ENCODE measurements at regions not wholly inside any gene's neighbourhood (a gene's known extent, or its start where the extent isn't known, plus 50 kb on each side); places are given as distances from the start of the nearest gene placed in this dataset.

DNA sequence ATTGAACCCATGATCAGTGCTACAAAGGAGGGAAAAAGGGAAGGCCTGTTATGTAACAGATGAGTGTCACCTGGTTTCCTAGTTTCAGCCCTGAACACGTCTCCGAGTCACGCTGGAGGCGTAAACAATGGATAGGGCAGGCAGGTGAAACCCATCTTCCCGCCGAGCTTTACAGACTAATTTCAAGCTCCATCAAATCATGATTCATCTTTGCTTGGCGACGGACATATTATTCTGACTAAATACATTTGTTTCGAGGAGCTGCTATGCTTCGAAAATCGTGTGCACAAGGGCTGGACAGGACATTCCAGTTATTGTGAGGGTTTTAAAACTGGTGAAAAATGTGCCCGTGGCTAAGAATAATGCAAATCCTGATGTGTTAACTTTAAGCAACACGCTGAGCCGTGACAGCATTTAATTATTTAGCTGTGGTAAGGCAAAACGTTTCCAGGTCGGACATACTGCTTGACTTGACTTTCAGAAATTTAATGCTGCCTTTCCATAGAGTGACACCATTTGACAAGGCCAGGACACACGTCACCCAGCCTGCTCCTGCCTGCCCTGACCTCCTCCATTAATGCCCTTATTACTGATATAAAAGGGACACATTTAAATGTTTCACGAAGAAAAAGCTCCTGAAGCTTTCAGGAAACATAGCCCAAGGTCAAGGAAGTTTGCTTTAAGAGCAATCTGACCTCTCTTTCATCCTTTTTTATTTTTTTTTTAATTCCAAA, 1203.5 kb upstream of the TMEM132C start (continued):
- TF ChIP-seq CTCF (conservative IDR thresholded peaks at IDR 0.05; ENCODE audit: low read depth in 2 of 2) (no peak), JUNB (IDR thresholded peaks at IDR 0.05; ENCODE audit: unreplicated experiment) (no peak), POLR2AphosphoS5 (IDR thresholded peaks at IDR 0.05; ENCODE audit: low read depth) (no peak), EZH2phosphoT487 (IDR thresholded peaks at IDR 0.05; ENCODE audit: unreplicated experiment) (no peak), CREB1 (CRISPR knock-in tag; IDR thresholded peaks at IDR 0.05; ENCODE audit: low read depth) (no peak), ZNF114 (CRISPR knock-in tag; IDR thresholded peaks at IDR 0.05) (no peak), ZNF331 (CRISPR knock-in tag; IDR thresholded peaks at IDR 0.05; ENCODE audit: low read depth) (no peak)
- TF ChIP-seq, protein P1, sequence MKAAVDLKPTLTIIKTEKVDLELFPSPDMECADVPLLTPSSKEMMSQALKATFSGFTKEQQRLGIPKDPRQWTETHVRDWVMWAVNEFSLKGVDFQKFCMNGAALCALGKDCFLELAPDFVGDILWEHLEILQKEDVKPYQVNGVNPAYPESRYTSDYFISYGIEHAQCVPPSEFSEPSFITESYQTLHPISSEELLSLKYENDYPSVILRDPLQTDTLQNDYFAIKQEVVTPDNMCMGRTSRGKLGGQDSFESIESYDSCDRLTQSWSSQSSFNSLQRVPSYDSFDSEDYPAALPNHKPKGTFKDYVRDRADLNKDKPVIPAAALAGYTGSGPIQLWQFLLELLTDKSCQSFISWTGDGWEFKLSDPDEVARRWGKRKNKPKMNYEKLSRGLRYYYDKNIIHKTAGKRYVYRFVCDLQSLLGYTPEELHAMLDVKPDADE (IDR thresholded peaks at IDR 0.05): no peak

DNA sequence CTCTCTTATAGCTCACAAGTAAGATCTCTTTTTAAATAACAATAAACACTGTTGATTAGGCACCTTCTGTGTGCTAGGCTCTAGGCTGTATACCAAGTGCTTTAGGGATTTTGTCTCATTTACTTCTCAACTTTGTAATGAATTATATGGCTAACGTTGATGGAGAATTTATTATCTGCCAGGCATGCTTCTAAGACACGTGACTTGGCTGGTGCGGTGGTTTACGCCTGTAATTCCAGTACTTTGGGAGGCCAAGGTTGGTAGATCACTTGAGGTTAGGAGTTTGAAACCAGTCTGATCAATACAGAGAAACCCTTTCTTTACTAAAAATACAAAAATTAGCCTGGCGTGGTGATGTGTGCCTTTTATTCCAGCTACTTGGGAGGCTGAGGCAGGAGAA, 1202.8 kb upstream of the TMEM132C start:
- no peaks in the 10 kb centered on the region for H3K36me3 ChIP-seq (ENCODE audit: insufficient read depth)
- ATAC-seq (no peak), DNase-seq (ENCODE audit: low spot score) (no peak)
- no peaks in the 10 kb centered on the region for H3K4me1 ChIP-seq (ENCODE audit: insufficient read depth)
- no peak overlapping the region for H3K4me3 ChIP-seq
- no peaks in the 10 kb centered on the region for H3F3A ChIP-seq (replicated peaks; ENCODE audit: low read depth)
- no peaks in the 10 kb centered on the region for H3K79me2 ChIP-seq (replicated peaks; ENCODE audit: insufficient read depth)
- no peak overlapping the region for H3K4me2 ChIP-seq
- no peak overlapping the region for H2AFZ ChIP-seq
- H4K20me1 ChIP-seq (replicated peaks; ENCODE audit: insufficient read depth): no peaks in the 10 kb centered on the region
- Mint-ChIP-seq H3K4me3 (no peak overlapping the region), H3K9me3 (peaks cover 96% of the 10 kb centered on the region), H3K27ac (no peak overlapping the region), H3K36me3 (ENCODE audit: low read depth) (peaks cover 30% of the 10 kb centered on the region), H3K27me3 (ENCODE audit: insufficient read depth, low read depth, poor library complexity) (no peaks in the 10 kb centered on the region), H3K4me1 (no peaks in the 10 kb centered on the region)
- H3K9me2 ChIP-seq (ENCODE audit: insufficient read depth): no peaks in the 10 kb centered on the region
- no peaks in the 10 kb centered on the region for H3K27me3 ChIP-seq (ENCODE audit: insufficient read depth)
- H3K27ac ChIP-seq (ENCODE audit: low read depth): no peak overlapping the region
- TF ChIP-seq, protein P1 (IDR thresholded peaks at IDR 0.05): no peak
- TF ChIP-seq POLR2AphosphoS5 (IDR thresholded peaks at IDR 0.05; ENCODE audit: low read depth) (no peak), NANOG (IDR thresholded peaks at IDR 0.05; ENCODE audit: borderline replicate concordance) (no peak), JUNB (IDR thresholded peaks at IDR 0.05; ENCODE audit: unreplicated experiment) (no peak), ZNF114 (CRISPR knock-in tag; IDR thresholded peaks at IDR 0.05) (no peak), ZNF462 (CRISPR knock-in tag; IDR thresholded peaks at IDR 0.05) (no peak), ZNF331 (CRISPR knock-in tag; IDR thresholded peaks at IDR 0.05; ENCODE audit: low read depth) (no peak), EZH2 (IDR thresholded peaks at IDR 0.05; ENCODE audit: low read depth, unreplicated experiment) (no peak), CREB1 (CRISPR knock-in tag; IDR thresholded peaks at IDR 0.05; ENCODE audit: low read depth) (no peak), EZH2phosphoT487 (IDR thresholded peaks at IDR 0.05; ENCODE audit: unreplicated experiment) (no peak)
